SK-N-SH treated with all-trans-retinoic acid at 6 μM for 48 hours (cell line): ENCODE measurements at regions not wholly inside any gene's neighbourhood (a gene's known extent, or its start where the extent isn't known, plus 50 kb on each side); places are given as distances from the start of the nearest gene placed in this dataset.

Experiments
- ATAC-seq: fragments of 200-7000 bp; cut with Tn5 transposase; 3 replicates; pipeline ENCODE4 v1.9.1; 2020; ENCODE audit warnings: mild to moderate bottlenecking, moderate library complexity
- ARNTL ChIP-seq: fragments of 450-650 bp; formaldehyde crosslinking; IDR thresholded peaks from 2 replicates; pipeline ENCODE4 v1.5.0; 2020; ENCODE audit warnings: low read depth, mild to moderate bottlenecking, moderate library complexity, borderline replicate concordance
- CSDC2 ChIP-seq: fragments of 250-450 bp; sonication (Bioruptor Pico); IDR thresholded peaks from 2 replicates; pipeline ENCODE4 v1.5.0; 2020; ENCODE audit warnings: mild to moderate bottlenecking, moderate library complexity
- ESRRG ChIP-seq: fragments of 250-450 bp; sonication (Bioruptor Pico); IDR thresholded peaks from 2 replicates; pipeline ENCODE4 v1.6.1; 2021; ENCODE audit warnings: mild to moderate bottlenecking
- ISL1 ChIP-seq: fragments of 250-450 bp; sonication (Bioruptor Pico); IDR thresholded peaks from 2 replicates; pipeline ENCODE4 v2.1.2; 2022; ENCODE audit warnings: mild to moderate bottlenecking, moderate library complexity
- PPARA ChIP-seq: fragments of 250-450 bp; sonication (Bioruptor Pico); IDR thresholded peaks from 2 replicates; pipeline ENCODE4 v1.5.0; 2020; ENCODE audit warnings: mild to moderate bottlenecking, borderline replicate concordance
- RARB ChIP-seq: fragments of 250-450 bp; sonication (Bioruptor Pico); IDR thresholded peaks from 2 replicates; pipeline ENCODE4 v1.8.0; 2021; ENCODE audit warnings: mild to moderate bottlenecking, moderate library complexity
- SNAI2 ChIP-seq: fragments of 250-450 bp; sonication (Bioruptor Pico); IDR thresholded peaks from 2 replicates; pipeline ENCODE4 v1.5.0; 2020; ENCODE audit warnings: mild to moderate bottlenecking, moderate library complexity
- TOX ChIP-seq: fragments of 250-450 bp; sonication (Bioruptor Pico); IDR thresholded peaks from 2 replicates; pipeline ENCODE4 v1.8.0; 2021; ENCODE audit warnings: mild to moderate bottlenecking, moderate library complexity, borderline replicate concordance
- ZC3H10 ChIP-seq: fragments of 250-450 bp; sonication (Bioruptor Pico); IDR thresholded peaks from 2 replicates; pipeline ENCODE4 v1.5.1; 2021; ENCODE audit warnings: mild to moderate bottlenecking, moderate library complexity
- ZFP3 ChIP-seq: fragments of 250-450 bp; sonication (Bioruptor Pico); IDR thresholded peaks from 2 replicates; pipeline ENCODE4 v1.5.0; 2020; ENCODE audit warnings: mild to moderate bottlenecking, moderate library complexity
- ZFP30 ChIP-seq: fragments of 450-650 bp; formaldehyde crosslinking; IDR thresholded peaks from 2 replicates; pipeline ENCODE4 v1.5.0; 2022; ENCODE audit warnings: mild to moderate bottlenecking, moderate library complexity
- ZNF565 ChIP-seq: fragments of 450-650 bp; formaldehyde crosslinking; conservative IDR thresholded peaks from 2 replicates; pipeline ENCODE4 v1.5.0; 2020; ENCODE audit warnings: low read depth, mild to moderate bottlenecking, moderate library complexity
- ZNF70 ChIP-seq: fragments of 450-650 bp; formaldehyde crosslinking; IDR thresholded peaks from 2 replicates; pipeline ENCODE4 v1.5.0; 2020; ENCODE audit warnings: mild to moderate bottlenecking, moderate library complexity
- ZNF8 ChIP-seq: fragments of 450-650 bp; formaldehyde crosslinking; IDR thresholded peaks from 2 replicates; pipeline ENCODE4 v1.5.0; 2020; ENCODE audit warnings: mild to moderate bottlenecking, moderate library complexity
- TF ChIP-seq, protein P1 (sequence below): fragments of 250-450 bp; sonication (Bioruptor Pico); IDR thresholded peaks from 2 replicates; pipeline ENCODE4 v1.5.1; 2020; ENCODE audit warnings: low read depth, mild to moderate bottlenecking, moderate library complexity
- TF ChIP-seq, protein P2 (sequence below): fragments of 250-450 bp; sonication (Bioruptor Pico); IDR thresholded peaks from 2 replicates; pipeline ENCODE4 v1.8.0; 2021; ENCODE audit warnings: low read depth, mild to moderate bottlenecking, moderate library complexity, borderline replicate concordance
- TF ChIP-seq, protein P3 (sequence below): fragments of 250-450 bp; sonication (Bioruptor Pico); IDR thresholded peaks from 2 replicates; pipeline ENCODE4 v1.5.0; 2020; ENCODE audit warnings: mild to moderate bottlenecking, moderate library complexity

DNA sequence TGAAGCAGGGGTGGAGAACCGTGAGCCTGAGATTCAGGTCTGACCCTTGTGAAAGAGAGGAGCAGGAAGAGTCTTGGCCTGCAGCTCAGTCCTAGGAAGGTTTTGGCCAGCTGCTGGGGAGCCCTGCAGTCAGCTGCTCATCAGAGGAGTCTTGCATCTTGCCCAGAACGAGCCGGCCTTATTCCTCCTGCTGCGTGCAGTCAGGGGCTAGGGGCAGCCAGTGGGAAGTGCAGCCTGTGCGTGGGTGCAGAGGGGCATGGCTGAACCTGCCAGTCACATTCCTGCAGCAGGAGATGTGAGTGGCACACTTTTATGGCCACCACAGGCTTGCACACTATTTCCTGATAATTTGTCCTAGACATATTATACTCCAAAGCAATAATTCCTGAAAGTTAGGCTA, 278.7 kb downstream of the NPR3 start (continued):
- TF ChIP-seq, protein P1, sequence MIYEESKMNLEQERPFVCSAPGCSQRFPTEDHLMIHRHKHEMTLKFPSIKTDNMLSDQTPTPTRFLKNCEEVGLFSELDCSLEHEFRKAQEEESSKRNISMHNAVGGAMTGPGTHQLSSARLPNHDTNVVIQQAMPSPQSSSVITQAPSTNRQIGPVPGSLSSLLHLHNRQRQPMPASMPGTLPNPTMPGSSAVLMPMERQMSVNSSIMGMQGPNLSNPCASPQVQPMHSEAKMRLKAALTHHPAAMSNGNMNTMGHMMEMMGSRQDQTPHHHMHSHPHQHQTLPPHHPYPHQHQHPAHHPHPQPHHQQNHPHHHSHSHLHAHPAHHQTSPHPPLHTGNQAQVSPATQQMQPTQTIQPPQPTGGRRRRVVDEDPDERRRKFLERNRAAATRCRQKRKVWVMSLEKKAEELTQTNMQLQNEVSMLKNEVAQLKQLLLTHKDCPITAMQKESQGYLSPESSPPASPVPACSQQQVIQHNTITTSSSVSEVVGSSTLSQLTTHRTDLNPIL (CRISPR knock-in tag): no peak

DNA sequence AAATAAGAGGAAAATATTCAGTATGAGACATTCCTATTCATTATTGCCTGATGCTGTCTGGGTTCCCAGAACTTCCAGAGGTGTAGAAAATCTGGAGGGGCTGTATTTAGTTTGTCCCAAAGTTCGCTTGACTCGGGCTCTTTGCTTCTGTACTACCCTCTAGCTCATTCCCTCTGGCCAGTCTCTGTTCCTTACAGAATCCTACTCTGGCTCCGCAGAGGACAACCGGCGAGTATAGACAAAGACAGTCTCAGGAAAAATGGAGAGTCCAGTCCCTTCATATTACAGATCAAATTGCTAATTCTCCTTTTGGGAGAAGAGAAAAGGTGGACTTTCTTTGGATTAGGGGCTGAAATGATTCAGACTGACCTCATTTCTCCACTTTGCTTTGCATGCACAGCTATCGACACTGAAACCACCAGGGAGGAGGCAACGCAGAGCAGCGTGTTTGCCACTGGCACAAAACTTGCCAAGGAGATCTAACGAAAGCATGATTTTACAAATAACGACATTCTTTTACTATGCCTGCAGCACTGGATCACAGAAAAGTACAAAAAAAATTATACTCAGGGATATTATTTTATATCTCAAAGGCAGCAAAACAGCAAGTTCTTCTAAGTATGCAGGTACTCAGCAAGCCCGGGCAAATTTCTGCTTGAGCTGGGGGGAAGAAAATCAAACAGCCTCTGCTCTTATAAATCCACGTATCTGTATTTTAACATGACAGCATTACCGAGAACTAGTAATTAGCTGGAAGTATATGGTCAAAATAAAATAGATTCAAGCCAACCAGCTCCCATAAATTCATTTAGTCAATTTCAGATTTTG, 279.7 kb downstream of the NPR3 start:
- peak; percentile 81 for ATAC-seq
- no peak for TF ChIP-seq RARB (CRISPR knock-in tag)
- no peak for TF ChIP-seq ZNF8
- TF ChIP-seq SNAI2 (CRISPR knock-in tag): no peak
- no peak for TF ChIP-seq ESRRG (CRISPR knock-in tag)

DNA sequence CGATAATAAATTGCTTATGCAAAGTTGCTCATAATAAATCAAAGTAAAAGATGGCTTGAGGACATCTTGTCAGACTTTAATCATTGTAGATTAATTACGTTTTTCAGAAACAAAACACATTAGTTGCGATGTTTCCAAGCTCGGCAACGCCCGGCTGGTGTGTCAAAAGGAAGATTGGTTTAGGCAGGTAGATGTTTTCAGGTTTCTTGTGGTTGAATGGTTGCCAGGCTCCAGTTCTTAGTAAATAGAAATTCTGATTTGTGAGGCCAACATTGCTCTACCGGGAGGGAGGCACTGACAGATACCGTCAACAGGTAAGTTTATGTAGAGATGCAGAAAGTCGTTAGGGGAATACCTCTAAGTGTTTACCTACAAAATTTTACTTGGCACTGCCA, 280.3 kb downstream of the NPR3 start:
- TF ChIP-seq ZFP3 (CRISPR knock-in tag) (no peak), ZFP30 (CRISPR knock-in tag) (no peak), RARB (CRISPR knock-in tag) (no peak), ESRRG (CRISPR knock-in tag) (no peak), SNAI2 (CRISPR knock-in tag) (no peak), ISL1 (CRISPR knock-in tag) (no peak)
- TF ChIP-seq, protein P2, sequence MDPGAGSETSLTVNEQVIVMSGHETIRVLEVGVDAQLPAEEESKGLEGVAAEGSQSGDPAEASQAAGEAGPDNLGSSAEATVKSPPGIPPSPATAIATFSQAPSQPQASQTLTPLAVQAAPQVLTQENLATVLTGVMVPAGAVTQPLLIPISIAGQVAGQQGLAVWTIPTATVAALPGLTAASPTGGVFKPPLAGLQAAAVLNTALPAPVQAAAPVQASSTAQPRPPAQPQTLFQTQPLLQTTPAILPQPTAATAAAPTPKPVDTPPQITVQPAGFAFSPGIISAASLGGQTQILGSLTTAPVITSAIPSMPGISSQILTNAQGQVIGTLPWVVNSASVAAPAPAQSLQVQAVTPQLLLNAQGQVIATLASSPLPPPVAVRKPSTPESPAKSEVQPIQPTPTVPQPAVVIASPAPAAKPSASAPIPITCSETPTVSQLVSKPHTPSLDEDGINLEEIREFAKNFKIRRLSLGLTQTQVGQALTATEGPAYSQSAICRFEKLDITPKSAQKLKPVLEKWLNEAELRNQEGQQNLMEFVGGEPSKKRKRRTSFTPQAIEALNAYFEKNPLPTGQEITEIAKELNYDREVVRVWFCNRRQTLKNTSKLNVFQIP (CRISPR knock-in tag): no peak
- TF ChIP-seq, protein P3, sequence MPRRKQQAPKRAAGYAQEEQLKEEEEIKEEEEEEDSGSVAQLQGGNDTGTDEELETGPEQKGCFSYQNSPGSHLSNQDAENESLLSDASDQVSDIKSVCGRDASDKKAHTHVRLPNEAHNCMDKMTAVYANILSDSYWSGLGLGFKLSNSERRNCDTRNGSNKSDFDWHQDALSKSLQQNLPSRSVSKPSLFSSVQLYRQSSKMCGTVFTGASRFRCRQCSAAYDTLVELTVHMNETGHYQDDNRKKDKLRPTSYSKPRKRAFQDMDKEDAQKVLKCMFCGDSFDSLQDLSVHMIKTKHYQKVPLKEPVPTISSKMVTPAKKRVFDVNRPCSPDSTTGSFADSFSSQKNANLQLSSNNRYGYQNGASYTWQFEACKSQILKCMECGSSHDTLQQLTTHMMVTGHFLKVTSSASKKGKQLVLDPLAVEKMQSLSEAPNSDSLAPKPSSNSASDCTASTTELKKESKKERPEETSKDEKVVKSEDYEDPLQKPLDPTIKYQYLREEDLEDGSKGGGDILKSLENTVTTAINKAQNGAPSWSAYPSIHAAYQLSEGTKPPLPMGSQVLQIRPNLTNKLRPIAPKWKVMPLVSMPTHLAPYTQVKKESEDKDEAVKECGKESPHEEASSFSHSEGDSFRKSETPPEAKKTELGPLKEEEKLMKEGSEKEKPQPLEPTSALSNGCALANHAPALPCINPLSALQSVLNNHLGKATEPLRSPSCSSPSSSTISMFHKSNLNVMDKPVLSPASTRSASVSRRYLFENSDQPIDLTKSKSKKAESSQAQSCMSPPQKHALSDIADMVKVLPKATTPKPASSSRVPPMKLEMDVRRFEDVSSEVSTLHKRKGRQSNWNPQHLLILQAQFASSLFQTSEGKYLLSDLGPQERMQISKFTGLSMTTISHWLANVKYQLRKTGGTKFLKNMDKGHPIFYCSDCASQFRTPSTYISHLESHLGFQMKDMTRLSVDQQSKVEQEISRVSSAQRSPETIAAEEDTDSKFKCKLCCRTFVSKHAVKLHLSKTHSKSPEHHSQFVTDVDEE (CRISPR knock-in tag): no peak
- ATAC-seq: no peak

DNA sequence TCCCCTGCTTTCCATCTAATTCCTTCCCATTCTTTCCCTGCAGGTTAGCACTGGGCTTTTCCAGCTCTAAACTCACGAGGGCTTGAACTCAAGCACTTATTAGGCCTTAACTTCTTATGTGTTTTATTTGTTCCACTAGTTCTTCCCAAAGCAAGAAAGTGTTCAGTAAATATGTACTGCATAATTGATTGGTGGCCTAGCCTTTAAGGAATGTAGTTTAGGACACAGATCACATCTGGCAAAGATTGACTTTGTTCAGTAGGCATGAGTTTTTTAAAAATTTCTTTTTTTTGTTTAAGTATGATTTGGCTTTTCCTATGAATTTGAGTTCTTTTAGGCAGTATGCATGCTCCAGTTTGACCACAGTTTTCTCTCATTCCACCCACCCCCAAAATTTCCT, 285.2 kb downstream of the NPR3 start:
- no peak for TF ChIP-seq ZNF70
- no peak for TF ChIP-seq ZNF565
- no peak for TF ChIP-seq ZFP3 (CRISPR knock-in tag)
- TF ChIP-seq TOX (CRISPR knock-in tag): no peak
- no peak for TF ChIP-seq ZC3H10 (CRISPR knock-in tag)
- no peak for TF ChIP-seq SNAI2 (CRISPR knock-in tag)
- no peak for TF ChIP-seq ESRRG (CRISPR knock-in tag)
- TF ChIP-seq CSDC2 (CRISPR knock-in tag): no peak
- TF ChIP-seq PPARA (CRISPR knock-in tag): no peak
- TF ChIP-seq ZFP30 (CRISPR knock-in tag): no peak
- TF ChIP-seq, protein P1 (CRISPR knock-in tag): no peak
- TF ChIP-seq, all 23 proteins: peak for 0
- ATAC-seq: no peak

DNA sequence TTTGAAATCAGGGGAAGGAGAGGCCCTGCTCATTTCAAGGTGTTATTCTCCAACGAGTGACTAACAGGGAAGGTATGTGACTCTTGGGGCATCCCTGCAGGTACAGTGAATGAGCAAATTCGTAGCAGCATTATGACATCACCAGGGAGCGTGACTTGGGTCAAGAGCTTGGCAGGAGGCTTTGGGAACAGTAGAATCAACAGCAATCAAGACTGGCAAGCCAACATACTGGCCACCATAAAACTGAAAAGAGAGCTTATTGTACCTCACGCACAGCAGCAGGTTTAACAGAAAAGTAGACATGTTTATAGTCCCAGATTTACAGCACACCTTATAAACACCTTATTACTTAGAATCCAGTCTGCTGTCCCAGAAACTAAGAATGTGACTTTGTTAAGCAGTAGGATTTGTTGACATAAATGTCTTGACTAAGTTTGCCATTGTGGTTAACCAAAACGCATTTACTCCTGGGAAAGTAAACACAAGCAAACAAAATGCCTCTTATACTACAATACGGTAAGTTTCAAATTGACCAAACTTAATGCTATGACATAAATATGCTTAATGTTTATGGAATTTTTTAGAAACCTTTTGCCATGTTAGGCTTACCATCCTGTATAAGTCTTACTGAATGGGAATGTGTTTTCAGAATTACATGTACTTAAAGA, 297.8 kb downstream of the NPR3 start:
- ATAC-seq: no peak
- TF ChIP-seq ISL1 (CRISPR knock-in tag) (no peak), TOX (CRISPR knock-in tag) (no peak), ZNF70 (no peak), ARNTL (CRISPR knock-in tag) (no peak), CSDC2 (CRISPR knock-in tag) (no peak)
- TF ChIP-seq, protein P3 (CRISPR knock-in tag): no peak
